CD14-positive monocyte (primary cell): ENCODE measurements at regions not wholly inside any gene's neighbourhood (a gene's known extent, or its start where the extent isn't known, plus 50 kb on each side); places are given as distances from the start of the nearest gene placed in this dataset.

Experiments used
- DNase-seq, 3 donors: peaks; one replicate each; pipeline ENCODE4 v3.0.0-alpha.2; 2011 to 2022
- H2AFZ ChIP-seq: 2 replicates; pipeline ENCODE4 v1.6.0; 2012; ENCODE audit warnings: mild to moderate bottlenecking, low read depth, low read length, inconsistent platforms; ENCODE audit not compliant: insufficient read depth, poor library complexity, severe bottlenecking
- H3K27ac ChIP-seq, 2 donors: 1 replicate in 1 of 2; 2 replicates in 1 of 2; pipeline ENCODE4 v1.5.1; 2012 to 2013; ENCODE audit warnings: low read length in 2 of 2, control low read depth in 1 of 2, inconsistent platforms in 1 of 2, low read depth in 1 of 2, mild to moderate bottlenecking in 1 of 2
- H3K27me3 ChIP-seq, 2 donors: one replicate each; pipeline versions ENCODE4 v1.6.0 to v1.6.1; 2011 to 2013; ENCODE audit warnings: low read length in 2 of 2; ENCODE audit not compliant: control insufficient read depth in 2 of 2, insufficient read depth in 2 of 2
- H3K36me3 ChIP-seq, 2 donors: replicated peaks in 1 of 2; 1 replicate in 1 of 2; 2 replicates in 1 of 2; pipeline versions ENCODE4 v1.5.1 to v1.6.1; 2012 to 2013; ENCODE audit warnings: low read length in 2 of 2, control low read depth in 1 of 2, inconsistent platforms in 1 of 2, mild to moderate bottlenecking in 1 of 2; ENCODE audit not compliant: insufficient read depth in 2 of 2, control insufficient read depth in 1 of 2
- H3K4me1 ChIP-seq, 2 donors: 1 replicate in 1 of 2; 2 replicates in 1 of 2; pipeline versions ENCODE4 v1.5.1 to v1.6.1; 2012 to 2013; ENCODE audit warnings: low read length in 2 of 2, control low read depth in 1 of 2, inconsistent platforms in 1 of 2, mild to moderate bottlenecking in 1 of 2, moderate library complexity in 1 of 2; ENCODE audit not compliant: insufficient read depth in 2 of 2, control insufficient read depth in 1 of 2
- H3K4me2 ChIP-seq: replicated peaks from 2 replicates; pipeline ENCODE3; 2012; ENCODE audit warnings: low read length, moderate library complexity, mild to moderate bottlenecking; ENCODE audit not compliant: poor library complexity, severe bottlenecking; ENCODE audit errors: extremely low read depth
- H3K4me3 ChIP-seq, 3 experiments: fragments of 200-600 bp in 1 of 3; sonication (generic) in 1 of 3; replicated peaks in 1 of 3; 1 replicate in 2 of 3; 2 replicates in 1 of 3; pipeline ENCODE4 v1.5.1; 2011 to 2013; ENCODE audit warnings: low read length in 3 of 3, mild to moderate bottlenecking in 3 of 3, control low read depth in 2 of 3, low read depth in 2 of 3, inconsistent platforms in 1 of 3, moderate library complexity in 1 of 3
- H3K79me2 ChIP-seq: 2 replicates; pipeline ENCODE4 v1.6.0; 2012; ENCODE audit warnings: mild to moderate bottlenecking, control low read depth, inconsistent platforms, low read length, moderate library complexity; ENCODE audit not compliant: insufficient read depth
- H3K9ac ChIP-seq: 2 replicates; pipeline ENCODE4 v1.6.0; 2017; ENCODE audit warnings: low read length, mild to moderate bottlenecking; ENCODE audit not compliant: insufficient read depth, poor library complexity, severe bottlenecking
- H3K9me3 ChIP-seq, 2 donors: replicated peaks in 1 of 2; 1 replicate in 1 of 2; 2 replicates in 1 of 2; pipeline versions ENCODE4 v1.5.1 to v1.6.1; 2012 to 2013; ENCODE audit warnings: low read length in 2 of 2, control low read depth in 1 of 2; ENCODE audit not compliant: control insufficient read depth in 1 of 2, insufficient read depth in 1 of 2
- H4K20me1 ChIP-seq: 2 replicates; pipeline ENCODE4 v1.6.0; 2012; ENCODE audit warnings: mild to moderate bottlenecking, low read length, control low read depth, moderate library complexity; ENCODE audit not compliant: insufficient read depth
- H3K27ac Mint-ChIP-seq, 7 donors: one replicate each; pipeline ENCODE4 v1.8.0; 2020; ENCODE audit warnings: mild to moderate bottlenecking in 7 of 7, mixed read lengths in 7 of 7, moderate library complexity in 6 of 7, inconsistent platforms in 2 of 7
- H3K27me3 Mint-ChIP-seq, 3 donors: one replicate each; pipeline ENCODE4 v1.8.0; 2021 to 2022; ENCODE audit warnings: low read depth in 3 of 3, mild to moderate bottlenecking in 3 of 3, mixed read lengths in 3 of 3, moderate library complexity in 3 of 3, inconsistent platforms in 1 of 3
- H3K36me3 Mint-ChIP-seq, 2 donors: one replicate each; pipeline ENCODE4 v1.8.0; 2020; ENCODE audit warnings: mixed read lengths in 2 of 2, inconsistent platforms in 1 of 2, mild to moderate bottlenecking in 1 of 2
- H3K4me1 Mint-ChIP-seq: one replicate; pipeline ENCODE4 v1.8.0; 2020; ENCODE audit warnings: mild to moderate bottlenecking, mixed read lengths
- H3K4me3 Mint-ChIP-seq, 2 donors: one replicate each; pipeline ENCODE4 v1.8.0; 2020; ENCODE audit warnings: mild to moderate bottlenecking in 2 of 2, mixed read lengths in 2 of 2, moderate library complexity in 1 of 2
- H3K9me3 Mint-ChIP-seq, 7 donors: one replicate each; pipeline ENCODE4 v1.8.0; 2020 to 2022; ENCODE audit warnings: mixed read lengths in 7 of 7, mild to moderate bottlenecking in 6 of 7, moderate library complexity in 6 of 7, inconsistent platforms in 2 of 7
- WGBS: methylation state at CpG from one replicate; pipeline ENCODE4 v1.1.5; 2013; ENCODE audit warnings: missing lambda C conversion rate; ENCODE audit not compliant: insufficient coverage; 5-methylcytosine and 5-hydroxymethylcytosine counted together
- intact Hi-C, 2 donors: fragments of 100-400 bp; cut with micrococcal nuclease; formaldehyde crosslinking; loops; one replicate each; pipeline versions ENCODE4 v1.15.0 to v1.15.1; 2023
- TF ChIP-seq, protein P1 (sequence below): fragments of 200-600 bp; IDR thresholded peaks from one replicate; pipeline ENCODE4 v1.8.0; 2022; ENCODE audit warnings: antibody characterized with exemption, mild to moderate bottlenecking

DNA sequence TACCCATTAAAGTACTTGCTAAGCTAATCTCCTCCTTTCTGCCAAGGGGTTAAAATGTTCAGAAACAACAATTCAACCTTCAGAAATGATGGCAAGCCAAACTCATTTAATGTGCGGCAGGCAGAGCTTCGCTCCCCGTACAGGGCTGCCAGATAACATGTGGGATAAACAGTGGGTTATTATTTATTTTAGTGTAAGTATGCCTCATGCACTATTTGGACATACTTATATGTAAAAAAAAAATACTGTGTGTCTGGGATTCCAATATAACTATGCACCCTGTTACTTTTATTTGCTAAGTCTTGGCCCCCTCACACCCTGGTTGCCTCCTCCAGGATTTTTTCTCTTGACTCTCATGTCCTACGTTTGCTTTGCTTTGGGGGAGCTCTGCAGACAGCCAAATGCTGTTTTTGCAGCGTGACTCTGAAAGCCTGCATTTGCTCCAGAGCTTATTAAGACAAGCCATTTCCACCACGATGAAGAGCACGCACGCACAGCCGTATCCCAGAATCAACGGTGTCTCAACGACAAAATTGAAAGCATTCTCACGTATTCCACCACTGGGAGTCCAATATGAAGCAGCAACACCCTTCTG lies 86.5 kb upstream of the SHANK2 start:
- no peaks in the 10 kb centered on the region for H3K79me2 ChIP-seq
- Mint-ChIP-seq H3K27ac (no peak overlapping the region), H3K27me3 (peaks cover 3 to 17% (median 7%) of the 10 kb centered on the region in 3 donors), H3K4me3 (no peak overlapping the region), H3K36me3 (no peaks in the 10 kb centered on the region), H3K4me1 (no peaks in the 10 kb centered on the region), H3K9me3 (peaks cover 0 to 10% (median 5%) of the 10 kb centered on the region in 7 donors)
- TF ChIP-seq, protein P1, sequence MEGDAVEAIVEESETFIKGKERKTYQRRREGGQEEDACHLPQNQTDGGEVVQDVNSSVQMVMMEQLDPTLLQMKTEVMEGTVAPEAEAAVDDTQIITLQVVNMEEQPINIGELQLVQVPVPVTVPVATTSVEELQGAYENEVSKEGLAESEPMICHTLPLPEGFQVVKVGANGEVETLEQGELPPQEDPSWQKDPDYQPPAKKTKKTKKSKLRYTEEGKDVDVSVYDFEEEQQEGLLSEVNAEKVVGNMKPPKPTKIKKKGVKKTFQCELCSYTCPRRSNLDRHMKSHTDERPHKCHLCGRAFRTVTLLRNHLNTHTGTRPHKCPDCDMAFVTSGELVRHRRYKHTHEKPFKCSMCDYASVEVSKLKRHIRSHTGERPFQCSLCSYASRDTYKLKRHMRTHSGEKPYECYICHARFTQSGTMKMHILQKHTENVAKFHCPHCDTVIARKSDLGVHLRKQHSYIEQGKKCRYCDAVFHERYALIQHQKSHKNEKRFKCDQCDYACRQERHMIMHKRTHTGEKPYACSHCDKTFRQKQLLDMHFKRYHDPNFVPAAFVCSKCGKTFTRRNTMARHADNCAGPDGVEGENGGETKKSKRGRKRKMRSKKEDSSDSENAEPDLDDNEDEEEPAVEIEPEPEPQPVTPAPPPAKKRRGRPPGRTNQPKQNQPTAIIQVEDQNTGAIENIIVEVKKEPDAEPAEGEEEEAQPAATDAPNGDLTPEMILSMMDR: no peak
- no peaks in the 10 kb centered on the region for H3K4me1 ChIP-seq
- H3K4me3 ChIP-seq: no peak overlapping the region
- intact Hi-C loops: no loop called here
- WGBS: 88% methylated on average over 9 of the region's 12 CpGs
- peaks cover 2 to 9% of the 10 kb centered on the region in 2 donors for H3K9me3 ChIP-seq
- no peak overlapping the region for H3K4me2 ChIP-seq
- no peak for DNase-seq
- H3K27me3 ChIP-seq: no peaks in the 10 kb centered on the region
- no peaks in the 10 kb centered on the region for H3K36me3 ChIP-seq
- no peak overlapping the region for H3K27ac ChIP-seq
- no peak overlapping the region for H2AFZ ChIP-seq
- no peaks in the 10 kb centered on the region for H4K20me1 ChIP-seq
- no peak overlapping the region for H3K9ac ChIP-seq

DNA sequence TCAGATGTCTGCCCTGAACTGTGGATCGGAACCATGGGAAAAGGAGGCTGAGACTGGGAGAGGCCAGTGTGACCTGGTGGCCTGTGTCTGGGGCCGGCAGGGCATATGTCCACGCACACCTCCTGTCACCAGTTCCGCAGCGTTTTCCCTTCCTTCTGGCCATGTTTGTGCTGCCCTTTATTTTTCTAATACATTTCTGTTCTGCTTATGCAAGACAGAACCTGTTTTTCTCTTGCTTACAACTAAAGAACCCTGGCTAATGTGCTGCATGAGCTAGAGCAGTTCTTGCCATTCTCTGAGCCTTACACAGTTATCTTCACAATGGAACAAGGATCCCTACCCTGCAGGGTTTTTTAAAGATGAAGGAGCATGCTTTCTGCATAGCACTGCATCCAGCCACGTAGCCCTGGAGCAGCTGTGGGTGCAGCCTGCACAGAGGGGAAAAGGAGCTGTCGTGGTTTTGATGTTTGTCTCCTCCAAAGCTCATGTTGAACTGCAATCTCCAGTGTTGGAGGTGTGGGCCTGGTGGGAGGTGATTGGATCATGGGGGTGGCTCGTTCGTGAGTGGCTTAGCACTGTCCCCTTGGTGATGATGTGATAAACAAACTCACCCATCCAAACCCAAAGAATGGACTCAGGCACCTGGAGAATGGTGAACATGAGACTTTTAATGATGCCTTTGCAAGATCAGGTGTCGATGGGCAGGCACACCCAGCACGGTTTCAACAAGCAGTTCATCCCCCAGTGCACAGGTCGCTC lies 84.8 kb upstream of the SHANK2 start:
- Histone ChIP-seq H3K36me3 (no peaks in the 10 kb centered on the region), H3K27ac (no peak overlapping the region), H3K4me3 (no peak overlapping the region), H3K4me1 (no peaks in the 10 kb centered on the region), H3K9ac (no peak overlapping the region), H2AFZ (no peak overlapping the region), H3K4me2 (no peak overlapping the region), H4K20me1 (no peaks in the 10 kb centered on the region), H3K27me3 (no peaks in the 10 kb centered on the region), H3K9me3 (peaks cover 13 to 20% of the 10 kb centered on the region in 2 donors), H3K79me2 (no peaks in the 10 kb centered on the region)
- no peaks in the 10 kb centered on the region for H3K36me3 Mint-ChIP-seq
- no peak overlapping the region for H3K4me3 Mint-ChIP-seq
- 84% methylated on average over 9 of the region's 12 CpGs for WGBS
- intact Hi-C loops: no loop called here
- no peaks in the 10 kb centered on the region for H3K4me1 Mint-ChIP-seq
- DNase-seq: no peak
- H3K27ac Mint-ChIP-seq: no peak overlapping the region
- H3K27me3 Mint-ChIP-seq: peaks cover 5 to 17% (median 6%) of the 10 kb centered on the region in 3 donors
- TF ChIP-seq, protein P1: no peak
- peaks cover 0 to 20% (median 11%) of the 10 kb centered on the region in 7 donors for H3K9me3 Mint-ChIP-seq
